ENCODE measurements at regions not wholly inside any gene's neighbourhood (a gene's known extent, or its start where the extent isn't known, plus 50 kb on each side); places are given as distances from the start of the nearest gene placed in this dataset.

GRCh38 chr18:14949800-14950664 is 202.1 kb downstream of the ANKRD30B start:
- TF ChIP-seq EZH2 (IDR thresholded peaks at IDR 0.05; ENCODE audit: low read length, missing control alignments) (no peak), CTCF (conservative IDR thresholded peaks at IDR 0.05 in 1 of 2, IDR thresholded peaks at IDR 0.05 in 1 of 2; ENCODE audit: low read depth in 1 of 2, low read length in 2 of 2) (no peak)

Data from fibroblast of lung (primary cell).